ENCODE measurements at regions not wholly inside any gene's neighbourhood (a gene's known extent, or its start where the extent isn't known, plus 50 kb on each side); places are given as distances from the start of the nearest gene placed in this dataset.
A peak's percentile ranks its signal among the peaks of the same experiment; 100 is the strongest.
"Not testable (repeated sequence)": the region's sequence is repeated elsewhere in the genome, so short reads cannot be mapped to it uniquely, and the experiment has no call there.

DNA sequence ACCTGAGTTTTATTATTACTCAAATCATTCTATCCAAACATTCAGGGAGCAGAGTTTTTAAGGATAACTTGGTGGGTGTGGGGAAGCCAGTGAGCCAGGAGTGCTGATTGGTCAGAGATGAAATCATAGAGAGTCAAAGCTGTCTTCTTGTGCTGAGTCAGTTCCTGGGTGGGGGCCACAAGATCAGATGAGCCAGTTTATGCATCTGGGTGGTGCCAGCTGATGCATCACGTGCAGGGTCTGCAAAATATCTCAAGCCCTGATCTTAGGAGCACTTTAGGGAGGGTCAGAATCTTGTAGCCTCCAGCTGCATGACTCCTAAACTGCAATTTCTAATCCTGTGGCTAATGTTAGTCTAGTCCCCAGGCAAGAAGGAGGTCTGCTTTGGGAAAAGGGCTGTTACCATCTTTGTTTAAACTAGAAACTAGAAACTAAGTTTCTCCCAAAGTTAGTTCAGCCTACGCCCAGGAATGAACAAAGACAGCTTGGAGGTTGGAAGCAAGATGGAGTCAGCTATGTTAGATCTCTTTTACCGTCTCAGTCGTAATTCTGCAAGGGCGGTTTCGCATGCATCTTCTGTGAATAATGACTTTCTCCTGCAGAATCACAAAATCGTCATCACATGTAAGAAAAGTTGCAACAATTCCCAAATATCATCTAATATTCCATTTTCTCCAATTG, 97.5 kb downstream of the ZNF664 start:
- not testable (repeated sequence) for H3K4me3 ChIP-seq (ENCODE audit: low read depth, low read length); DNase-seq (ENCODE audit: extremely low spot score); H3K4me1 ChIP-seq (ENCODE audit: insufficient read depth); H3K27ac ChIP-seq (ENCODE audit: low read depth); H3K36me3 ChIP-seq (ENCODE audit: insufficient read depth)
- 73% methylated on average over 7 of the region's 7 CpGs for WGBS

- DNase-seq (ENCODE audit: extremely low spot score), result no peak
- Histone ChIP-seq H3K36me3 (ENCODE audit: insufficient read depth) (no peaks in the 10 kb centered on the region), H3K4me1 (ENCODE audit: insufficient read depth) (no peaks in the 10 kb centered on the region), H3K27ac (ENCODE audit: low read depth) (no peak overlapping the region), H3K4me3 (ENCODE audit: low read depth, low read length) (no peak overlapping the region)
- 46% methylated on average over 3 of the region's 3 CpGs for WGBS
These were observed 98.0 kb downstream of the ZNF664 start for GRCh38 chr12:124071075-124071443.

DNA sequence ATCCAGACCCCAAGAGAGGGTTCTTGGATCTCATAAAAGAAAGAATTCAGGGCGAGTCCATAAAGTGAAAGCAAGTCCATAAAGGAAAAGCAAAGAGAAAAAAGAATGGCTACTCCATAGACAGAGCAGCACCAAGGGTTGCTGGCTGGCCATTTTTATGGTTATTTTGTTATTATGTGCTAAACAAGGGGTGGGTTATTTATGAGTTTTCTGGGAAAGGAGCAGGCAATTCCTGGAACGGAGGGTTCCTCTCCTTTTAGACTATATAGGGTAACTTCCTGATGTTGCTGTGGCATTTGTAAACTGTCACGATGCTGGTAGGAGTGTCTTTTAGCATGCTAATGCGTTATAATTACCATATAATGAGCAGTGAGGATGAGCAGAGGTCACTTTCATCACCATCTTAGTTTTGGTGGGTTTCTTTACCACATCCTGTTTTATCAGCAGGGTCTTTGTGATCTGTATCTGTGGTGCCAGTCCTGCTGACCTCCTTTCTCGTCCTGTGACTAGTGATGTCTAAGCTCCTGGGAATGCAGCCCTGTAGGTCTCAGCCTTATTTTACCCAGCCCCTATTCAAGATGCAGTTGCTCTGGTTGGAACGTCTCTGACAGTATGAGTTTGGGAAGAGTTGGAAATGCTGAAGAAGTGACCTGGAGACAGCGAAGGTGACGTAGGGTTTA, 100.5 kb downstream of the ZNF664 start:
- H3K4me3 ChIP-seq (ENCODE audit: low read depth, low read length), result no peak overlapping the region
- whole genome bisulfite sequencing, result 57% methylated on average over 8 of the region's 8 CpGs
- H3K27ac ChIP-seq (ENCODE audit: low read depth), result no peak overlapping the region
- no peaks in the 10 kb centered on the region for H3K36me3 ChIP-seq (ENCODE audit: insufficient read depth)
- DNase-seq (ENCODE audit: extremely low spot score), result no peak
- no peaks in the 10 kb centered on the region for H3K4me1 ChIP-seq (ENCODE audit: insufficient read depth)

- H3K4me1 ChIP-seq (ENCODE audit: insufficient read depth), result no peaks in the 10 kb centered on the region
- H3K27ac ChIP-seq (ENCODE audit: low read depth), result no peak overlapping the region
- WGBS, result 90% methylated on average over 4 of the region's 4 CpGs
- H3K4me3 ChIP-seq (ENCODE audit: low read depth, low read length), result no peak overlapping the region
- no peaks in the 10 kb centered on the region for H3K36me3 ChIP-seq (ENCODE audit: insufficient read depth)
- no peak for DNase-seq (ENCODE audit: extremely low spot score)
These were observed 102.8 kb downstream of the ZNF664 start for GRCh38 chr12:124075841-124076240.

- no peaks in the 10 kb centered on the region for H3K36me3 ChIP-seq (ENCODE audit: insufficient read depth)
- WGBS, result 92% methylated on average over 9 of the region's 9 CpGs
These were observed 104.7 kb downstream of the ZNF664 start for GRCh38 chr12:124077701-124078100.

GRCh38 chr12:124078800-124079199, 105.8 kb downstream of the ZNF664 start:
- Histone ChIP-seq H3K36me3 (ENCODE audit: insufficient read depth) (no peaks in the 10 kb centered on the region), H3K27ac (ENCODE audit: low read depth) (no peak overlapping the region), H3K4me1 (ENCODE audit: insufficient read depth) (no peaks in the 10 kb centered on the region), H3K4me3 (ENCODE audit: low read depth, low read length) (no peak overlapping the region)
- WGBS, result 94% methylated on average over 4 of the region's 4 CpGs
- DNase-seq (ENCODE audit: extremely low spot score), result no peak

More at GRCh38 chr12:124077701-124078100, 104.7 kb downstream of the ZNF664 start:
- Histone ChIP-seq H3K4me1 (ENCODE audit: insufficient read depth) (no peaks in the 10 kb centered on the region), H3K27ac (ENCODE audit: low read depth) (no peak overlapping the region), H3K4me3 (ENCODE audit: low read depth, low read length) (no peak overlapping the region)
- DNase-seq (ENCODE audit: extremely low spot score), result no peak

DNA sequence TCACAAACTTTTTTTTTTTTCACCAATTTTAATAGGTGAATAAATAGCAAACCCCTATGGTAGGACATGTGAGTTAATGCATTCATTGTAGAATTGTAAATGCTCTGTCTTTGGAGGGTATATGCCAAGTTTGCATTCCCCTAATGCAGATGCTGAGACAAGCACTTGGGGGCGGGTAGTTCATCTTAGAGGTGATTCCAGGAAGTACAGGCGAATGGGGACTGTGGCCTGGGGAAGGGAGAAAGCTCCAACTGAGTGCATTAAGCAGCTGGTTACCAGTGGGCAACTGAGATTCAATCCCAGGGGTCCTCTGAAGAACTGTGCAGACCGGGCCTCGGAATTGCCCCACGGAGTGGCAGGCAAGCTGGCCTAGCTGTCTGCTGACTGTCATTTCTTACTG, 107.6 kb downstream of the ZNF664 start:
- H3K36me3 ChIP-seq (ENCODE audit: insufficient read depth), result no peaks in the 10 kb centered on the region
- WGBS, result 92% methylated on average over 5 of the region's 5 CpGs
- no peaks in the 10 kb centered on the region for H3K4me1 ChIP-seq (ENCODE audit: insufficient read depth)
- H3K4me3 ChIP-seq (ENCODE audit: low read depth, low read length), result no peak overlapping the region
- H3K27ac ChIP-seq (ENCODE audit: low read depth), result no peak overlapping the region
- DNase-seq (ENCODE audit: extremely low spot score), result no peak

DNA sequence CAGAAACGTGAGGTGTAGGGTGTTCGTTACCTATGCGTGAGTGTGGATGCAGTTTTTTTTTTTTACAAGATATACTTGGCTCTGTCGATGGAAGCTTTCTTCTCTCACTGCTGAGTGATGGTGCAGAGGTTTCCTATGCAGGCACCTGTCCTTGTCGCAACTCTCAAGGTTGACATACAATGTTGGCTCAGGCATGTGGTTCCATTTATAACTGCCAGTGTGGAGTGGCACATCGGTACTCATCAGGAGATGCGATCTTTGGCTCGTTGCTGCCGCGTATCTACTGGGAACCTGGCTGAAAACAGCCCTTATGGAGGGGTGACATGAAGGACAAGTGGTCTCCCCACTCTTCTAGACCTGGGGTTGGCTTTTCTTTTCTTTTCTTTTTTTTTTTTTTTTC, 109.0 kb downstream of the ZNF664 start:
- DNase-seq (ENCODE audit: extremely low spot score), result no peak

DNA sequence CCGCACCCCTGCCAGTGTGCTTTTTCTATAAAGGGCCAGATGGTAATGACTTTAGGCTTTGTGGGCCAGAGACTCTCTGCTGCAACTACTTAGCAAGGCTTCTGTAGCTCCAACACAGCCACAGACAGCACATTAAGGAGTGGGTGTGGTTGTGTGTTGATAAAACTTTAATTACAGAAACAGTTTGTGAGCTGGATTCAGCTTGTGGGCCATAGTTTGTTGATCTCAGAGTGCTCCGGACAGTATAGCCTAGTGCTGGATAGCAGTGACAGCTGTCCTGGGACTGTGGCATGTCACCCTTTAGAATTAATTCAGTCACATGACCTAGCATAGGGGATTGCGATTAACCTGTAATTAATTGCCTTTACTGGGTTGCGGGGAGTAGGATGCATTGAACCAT, 109.7 kb downstream of the ZNF664 start:
- 98% methylated on average over 4 of the region's 4 CpGs for WGBS
- H3K4me3 ChIP-seq (ENCODE audit: low read depth, low read length), result no peak overlapping the region
- no peak overlapping the region for H3K27ac ChIP-seq (ENCODE audit: low read depth)
- H3K4me1 ChIP-seq (ENCODE audit: insufficient read depth), result no peaks in the 10 kb centered on the region
- no peaks in the 10 kb centered on the region for H3K36me3 ChIP-seq (ENCODE audit: insufficient read depth)
- no peak for DNase-seq (ENCODE audit: extremely low spot score)

More for the DNA sequence above, 109.0 kb downstream of the ZNF664 start:
- Histone ChIP-seq H3K4me3 (ENCODE audit: low read depth, low read length) (no peak overlapping the region), H3K27ac (ENCODE audit: low read depth) (no peak overlapping the region), H3K4me1 (ENCODE audit: insufficient read depth) (no peaks in the 10 kb centered on the region), H3K36me3 (ENCODE audit: insufficient read depth) (no peaks in the 10 kb centered on the region)
- 96% methylated on average over 10 of the region's 10 CpGs for WGBS

DNA sequence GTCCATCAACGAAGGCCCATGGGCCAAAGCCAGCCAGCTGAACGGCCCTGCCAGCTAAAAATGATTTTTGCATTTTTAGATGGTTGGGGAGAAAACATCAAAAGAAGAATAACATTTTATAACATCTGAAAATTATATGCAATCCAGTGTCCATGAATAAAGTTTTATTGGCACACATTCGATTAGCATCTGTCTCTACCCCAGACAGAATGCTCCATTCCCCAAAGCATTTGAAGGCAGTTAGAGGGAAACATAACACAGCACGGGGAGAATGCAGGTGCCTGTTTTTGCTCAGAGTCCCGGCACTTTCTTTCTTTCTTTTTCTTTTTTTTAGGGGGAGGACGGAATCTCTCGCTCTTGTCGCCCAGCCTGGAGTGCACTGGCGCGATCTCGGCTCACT, 110.7 kb downstream of the ZNF664 start:
- DNase-seq (ENCODE audit: extremely low spot score), result no peak
- WGBS, result 87% methylated on average over 11 of the region's 11 CpGs
- Histone ChIP-seq H3K4me3 (ENCODE audit: low read depth, low read length) (no peak overlapping the region), H3K27ac (ENCODE audit: low read depth) (no peak overlapping the region), H3K36me3 (ENCODE audit: insufficient read depth) (no peaks in the 10 kb centered on the region), H3K4me1 (ENCODE audit: insufficient read depth) (no peaks in the 10 kb centered on the region)

DNA sequence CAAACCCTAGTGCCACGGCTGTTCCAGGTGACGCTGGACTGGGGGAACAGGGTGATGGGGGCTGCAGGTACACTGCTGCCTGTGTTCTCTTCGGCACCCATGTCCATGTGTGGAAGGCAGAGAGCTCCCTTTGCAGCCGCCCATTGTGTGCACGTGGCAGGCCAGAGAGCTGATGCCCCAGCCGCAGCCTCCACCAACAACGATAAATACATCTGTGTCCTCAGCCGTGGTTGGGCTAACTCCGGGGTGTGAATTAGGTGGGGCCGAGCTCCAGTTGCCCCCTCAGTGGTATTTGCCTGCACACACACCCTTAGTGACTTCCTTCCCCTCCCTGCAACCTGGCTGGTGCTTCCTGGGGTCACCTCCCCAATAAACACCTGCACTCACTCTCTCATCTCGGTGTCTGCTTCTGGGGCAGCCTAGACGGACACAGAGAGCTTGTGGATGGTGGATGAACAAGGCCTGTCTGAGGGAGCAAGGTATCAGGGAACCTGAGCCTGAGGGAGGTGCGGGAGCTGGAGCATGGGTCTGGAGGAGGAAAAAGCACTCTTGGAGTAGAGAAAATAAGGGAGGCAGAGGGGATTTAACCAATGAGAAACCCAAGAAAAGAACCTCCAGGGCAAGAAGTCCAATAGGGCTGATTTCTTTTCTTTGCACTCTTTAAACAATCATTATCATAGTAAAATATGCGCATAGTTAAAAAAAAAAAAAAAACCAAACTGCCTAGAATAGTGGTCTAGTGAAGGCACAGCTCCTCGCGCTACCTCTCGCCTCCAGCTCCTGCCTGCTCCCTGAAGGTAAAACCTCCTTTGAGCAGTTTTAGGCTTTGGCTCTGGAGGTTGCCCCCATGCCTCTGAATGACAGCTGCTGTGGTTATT, 112.6 kb downstream of the ZNF664 start:
- WGBS, result 91% methylated on average over 17 of the region's 17 CpGs
- H3K4me3 ChIP-seq (ENCODE audit: low read depth, low read length), result no peak overlapping the region

DNA sequence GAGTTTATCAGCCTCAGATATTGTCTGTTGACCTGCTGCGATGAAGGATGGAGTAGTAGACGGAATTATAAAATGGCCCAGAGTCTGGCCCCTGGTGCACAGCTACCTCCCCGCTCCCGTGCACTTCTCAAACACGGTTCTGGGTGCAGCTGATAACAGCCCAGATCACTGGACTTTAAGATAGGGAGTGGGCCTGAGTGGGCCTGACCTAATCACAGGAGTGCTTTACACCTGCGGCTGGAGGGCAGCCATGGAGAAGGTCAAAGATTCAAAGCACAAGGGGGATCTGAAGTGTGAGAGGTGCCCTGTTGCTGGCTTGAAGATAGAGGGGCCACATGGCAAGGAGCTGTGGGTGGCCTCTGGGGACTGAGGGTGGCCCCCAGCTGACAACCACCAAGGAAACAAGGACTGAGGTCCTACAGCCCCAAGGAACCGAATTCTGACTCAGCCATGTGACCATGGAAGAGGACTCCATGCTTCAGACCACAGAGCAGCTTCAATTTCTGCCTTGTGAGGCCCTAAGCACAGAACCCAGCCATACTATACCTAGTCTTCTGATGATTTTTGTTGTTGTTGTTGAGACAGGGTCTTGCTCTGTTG, 113.4 kb downstream of the ZNF664 start:
- WGBS, result 98% methylated on average over 7 of the region's 7 CpGs
- DNase-seq (ENCODE audit: extremely low spot score), result no peak

More for the DNA sequence above, 112.6 kb downstream of the ZNF664 start:
- Histone ChIP-seq H3K4me1 (ENCODE audit: insufficient read depth) (no peaks in the 10 kb centered on the region), H3K36me3 (ENCODE audit: insufficient read depth) (no peaks in the 10 kb centered on the region), H3K27ac (ENCODE audit: low read depth) (no peak overlapping the region)
- no peak for DNase-seq (ENCODE audit: extremely low spot score)

GRCh38 chr12:124087266-124088051, 114.4 kb downstream of the ZNF664 start:
- H3K4me3 ChIP-seq (ENCODE audit: low read depth, low read length), result no peak overlapping the region
- no peaks in the 10 kb centered on the region for H3K4me1 ChIP-seq (ENCODE audit: insufficient read depth)
- H3K36me3 ChIP-seq (ENCODE audit: insufficient read depth), result no peaks in the 10 kb centered on the region
- DNase-seq (ENCODE audit: extremely low spot score), result peak; percentile 50
- WGBS, result 48% methylated on average over 10 of the region's 10 CpGs
- H3K27ac ChIP-seq (ENCODE audit: low read depth), result no peak overlapping the region

More for the DNA sequence above, 113.4 kb downstream of the ZNF664 start:
- Histone ChIP-seq H3K4me1 (ENCODE audit: insufficient read depth) (no peaks in the 10 kb centered on the region), H3K36me3 (ENCODE audit: insufficient read depth) (no peaks in the 10 kb centered on the region), H3K4me3 (ENCODE audit: low read depth, low read length) (no peak overlapping the region), H3K27ac (ENCODE audit: low read depth) (no peak overlapping the region)

Measured in urinary bladder (tissue), 3 donors.